Ammon's horn (tissue), 1 donor: ENCODE measurements at regions not wholly inside any gene's neighbourhood (a gene's known extent, or its start where the extent isn't known, plus 50 kb on each side); places are given as distances from the start of the nearest gene placed in this dataset.

Source experiments
- DNase-seq: peaks from one replicate; pipeline ENCODE4 v3.0.0-alpha.2; 2016; ENCODE audit warnings: low spot score

DNA sequence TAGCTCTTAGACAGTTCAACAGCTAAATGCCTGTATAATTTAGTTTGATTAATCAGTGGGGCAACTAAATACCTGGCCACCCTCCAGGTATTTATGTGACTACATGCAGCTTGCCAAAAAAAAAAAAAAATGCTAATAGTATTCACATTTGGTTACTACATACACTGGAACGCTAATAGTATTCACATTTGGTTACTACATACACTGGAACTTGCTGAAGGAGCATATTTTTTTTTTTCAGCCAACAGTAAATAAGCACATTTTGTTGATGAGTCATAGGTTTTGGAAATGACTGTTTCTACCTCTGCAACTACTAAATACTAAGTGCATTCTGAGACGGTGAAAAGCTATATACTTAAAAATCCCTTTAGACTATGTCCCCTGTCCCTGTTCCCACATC lies 1172.3 kb downstream of the LRFN5 start:
- DNase-seq = no peak

DNA sequence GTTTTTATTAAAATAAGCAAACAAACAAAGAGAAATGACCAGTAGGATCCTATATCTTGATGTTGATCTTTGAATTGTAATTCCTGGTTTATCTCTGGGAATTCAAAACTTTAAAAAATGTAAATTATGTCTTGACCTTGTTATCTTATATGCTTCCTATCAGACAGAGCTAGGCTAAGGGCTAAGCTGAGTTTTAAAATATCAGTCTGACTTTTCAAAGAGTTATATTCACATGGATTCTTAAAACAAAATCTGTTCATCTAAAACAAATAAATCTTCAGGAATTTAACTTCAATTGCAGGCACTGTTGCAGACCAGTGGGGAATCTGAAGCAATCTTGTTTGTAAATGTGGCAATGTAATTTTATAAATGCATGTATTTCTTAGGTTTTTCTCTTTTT lies 1144.1 kb downstream of the LRFN5 start:
- DNase-seq = no peak

DNA sequence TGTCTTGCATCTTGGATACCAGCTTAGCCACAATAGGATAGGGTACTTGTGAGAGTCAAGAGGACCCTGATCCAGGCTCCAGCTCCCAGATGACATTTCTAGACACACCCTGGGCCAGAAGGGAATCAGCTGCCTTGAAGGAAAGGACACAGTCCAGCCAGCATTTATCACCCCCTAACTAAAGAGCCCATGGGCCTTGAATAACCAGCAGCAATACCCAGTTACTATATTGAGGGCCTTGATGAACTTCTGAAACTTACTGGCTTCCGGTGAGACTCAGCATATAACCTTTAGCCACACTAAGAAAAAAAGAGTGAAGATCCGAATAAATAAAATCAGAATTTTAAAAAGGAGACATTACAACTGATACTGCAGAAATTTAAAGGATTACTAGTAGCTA lies 1135.4 kb downstream of the LRFN5 start:
- no peak for DNase-seq

DNA sequence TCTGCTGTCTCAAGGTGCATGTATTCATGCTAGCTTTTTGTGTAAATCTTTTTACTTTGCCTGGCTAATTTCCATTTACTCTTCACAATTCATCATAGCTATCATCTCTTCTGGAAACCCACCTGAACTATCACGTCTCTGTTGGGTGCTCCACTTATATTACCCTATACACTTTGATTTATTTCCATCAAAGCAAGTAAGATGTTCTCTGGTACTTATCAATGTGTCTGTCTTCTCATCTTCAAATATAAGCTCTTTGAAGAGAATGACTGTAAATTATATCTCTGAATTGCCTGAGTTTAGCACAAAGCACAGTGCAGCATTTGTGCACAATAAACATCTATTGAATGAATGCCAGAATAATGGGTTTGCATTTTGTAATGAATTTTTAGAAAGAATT lies 1129.7 kb downstream of the LRFN5 start:
- no peak for DNase-seq

DNA sequence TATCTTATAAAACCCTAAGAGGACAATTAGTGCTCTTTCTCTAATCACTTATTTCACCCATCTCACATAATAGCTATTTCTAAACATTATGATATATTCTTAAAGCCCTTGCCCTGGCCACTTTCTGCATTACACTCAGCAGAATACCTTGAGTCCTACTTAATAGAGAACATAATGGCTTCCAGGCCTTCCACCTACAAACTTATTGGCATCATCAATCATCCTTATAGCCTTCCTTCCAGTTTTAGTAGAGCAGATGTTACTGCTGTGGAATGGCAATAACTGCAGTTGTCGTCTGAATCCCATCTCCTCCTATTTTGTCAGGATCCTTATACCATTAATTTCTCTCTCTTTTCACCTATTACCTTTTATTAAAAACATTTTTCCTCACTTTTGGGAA lies 1127.4 kb downstream of the LRFN5 start:
- no peak for DNase-seq

DNA sequence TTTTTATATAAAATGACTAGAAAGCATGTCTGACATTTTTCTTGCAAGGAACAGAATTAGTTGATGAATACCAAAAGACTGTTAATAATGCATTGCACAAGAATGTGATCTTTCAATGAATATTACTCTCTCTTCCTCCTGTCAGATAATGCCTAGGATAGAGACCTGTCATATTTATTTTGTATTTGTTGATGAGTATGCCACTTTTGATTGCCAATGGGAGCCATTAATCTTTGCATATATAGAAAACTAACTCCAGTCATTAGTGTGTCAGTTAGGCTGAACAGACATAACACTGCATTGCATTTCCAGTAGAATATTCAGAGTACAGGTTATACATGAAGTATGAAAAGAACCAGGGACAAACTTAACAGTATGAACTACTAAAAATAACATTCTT lies 1125.3 kb downstream of the LRFN5 start:
- no peak for DNase-seq

DNA sequence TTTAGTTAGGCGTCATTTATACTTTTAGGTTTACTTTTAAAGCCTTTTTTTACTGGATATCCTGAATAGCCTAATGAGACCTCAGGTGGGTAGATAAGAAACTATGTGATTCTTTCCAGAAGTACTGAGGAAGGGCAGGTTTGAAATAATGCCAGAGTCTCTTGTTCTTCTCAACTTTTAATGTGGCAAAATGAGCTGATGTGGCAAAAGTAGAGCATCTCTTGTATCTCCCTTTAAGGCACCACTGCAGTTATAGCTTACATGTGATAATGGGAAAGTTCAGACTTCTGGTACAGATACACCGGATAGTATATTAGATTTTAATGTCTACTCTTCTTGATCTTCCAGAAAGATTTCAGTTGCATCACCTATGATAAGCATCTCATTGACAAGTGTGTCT lies 1124.8 kb downstream of the LRFN5 start:
- no peak for DNase-seq

DNA sequence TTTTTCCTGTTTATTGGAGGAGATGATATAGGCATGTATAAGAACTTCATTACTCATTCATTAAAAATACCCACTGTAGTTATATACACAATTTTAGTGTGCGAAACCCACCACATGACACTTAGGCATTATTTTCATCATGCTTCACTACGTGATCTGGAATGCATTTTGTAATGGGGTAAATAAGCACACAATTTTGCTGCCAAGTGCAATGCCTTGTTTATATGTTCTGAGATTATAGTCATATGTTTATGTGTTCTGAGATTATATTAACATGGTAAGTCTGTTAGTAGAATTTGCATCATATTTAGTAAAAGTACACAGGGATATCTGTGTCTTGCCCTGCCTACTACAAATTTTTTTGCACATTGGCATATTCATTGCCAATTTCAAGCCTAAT lies 1123.0 kb downstream of the LRFN5 start:
- DNase-seq = no peak

DNA sequence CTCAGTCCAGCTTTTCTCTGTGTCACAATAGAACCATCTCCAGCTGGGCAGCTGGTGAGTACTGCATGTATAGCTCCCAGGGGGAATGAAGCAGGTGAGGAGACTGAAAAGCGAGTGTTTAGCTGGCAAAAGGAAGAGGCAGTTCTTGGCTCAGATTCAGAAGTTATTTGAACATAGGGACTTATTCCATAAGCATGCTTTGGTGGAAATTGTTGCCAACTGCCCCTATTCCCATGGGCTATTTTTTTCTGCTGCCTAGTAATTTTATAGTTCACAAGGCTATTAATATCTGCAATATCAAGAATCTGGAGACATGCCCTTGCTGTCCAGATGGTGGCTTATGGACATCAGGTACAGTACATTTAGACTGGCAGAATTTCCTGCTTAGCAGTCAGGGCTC lies 1112.7 kb downstream of the LRFN5 start:
- no peak for DNase-seq

DNA sequence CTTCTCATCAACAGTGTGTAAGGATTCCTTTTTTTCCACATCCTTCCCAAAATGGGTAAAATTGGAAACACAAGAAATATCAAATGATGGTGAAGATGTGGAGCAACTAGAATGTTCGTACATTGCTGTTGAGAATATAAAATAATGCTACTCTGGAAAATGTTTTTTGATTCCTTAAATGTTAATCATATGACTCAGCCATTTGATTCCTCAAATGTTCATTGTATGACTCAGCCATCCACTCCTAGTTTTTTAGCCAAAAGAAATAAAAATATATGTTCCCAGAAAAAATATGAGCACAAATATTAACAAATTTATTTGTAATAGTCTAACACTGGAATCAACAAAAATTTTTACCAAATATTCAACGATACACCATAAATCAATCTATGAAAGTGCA lies 1108.6 kb downstream of the LRFN5 start:
- DNase-seq = no peak

DNA sequence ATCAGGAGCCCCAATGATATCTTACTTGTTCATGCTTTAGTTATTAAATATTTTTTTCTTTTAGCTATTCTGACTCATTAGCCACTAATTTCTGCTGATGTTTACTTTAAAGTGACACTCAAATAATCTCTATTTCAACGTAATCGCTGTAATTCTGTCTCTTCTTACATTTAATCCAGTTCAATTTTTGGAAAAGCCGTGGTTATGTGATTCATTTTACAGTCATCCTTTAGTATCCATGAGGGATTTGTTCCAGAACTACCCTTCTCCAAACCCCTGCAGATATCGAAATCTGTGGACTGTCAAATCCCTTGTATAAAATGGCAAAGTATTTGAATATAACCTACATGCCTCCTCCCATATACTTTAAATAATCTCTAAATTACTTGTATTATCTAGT lies 1103.4 kb downstream of the LRFN5 start:
- DNase-seq = no peak

DNA sequence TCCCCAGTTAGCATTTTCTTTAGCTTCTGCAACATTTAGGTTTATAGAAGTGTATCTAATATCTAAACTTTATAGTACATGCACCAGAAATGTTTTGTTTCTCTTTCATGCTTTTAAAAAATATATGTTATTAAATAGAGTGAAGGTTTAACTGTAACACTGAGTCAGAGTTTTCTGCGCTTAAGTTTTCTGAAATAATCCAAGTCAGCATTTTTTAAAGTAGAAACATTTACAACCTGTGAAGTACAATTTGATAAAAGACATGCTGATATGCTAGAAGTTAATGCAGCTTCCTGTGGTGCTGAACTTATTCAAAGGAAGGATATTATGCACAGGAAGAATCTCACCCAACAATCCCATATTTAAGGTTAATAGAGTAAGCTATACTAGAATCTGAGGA lies 1096.8 kb downstream of the LRFN5 start:
- no peak for DNase-seq

DNA sequence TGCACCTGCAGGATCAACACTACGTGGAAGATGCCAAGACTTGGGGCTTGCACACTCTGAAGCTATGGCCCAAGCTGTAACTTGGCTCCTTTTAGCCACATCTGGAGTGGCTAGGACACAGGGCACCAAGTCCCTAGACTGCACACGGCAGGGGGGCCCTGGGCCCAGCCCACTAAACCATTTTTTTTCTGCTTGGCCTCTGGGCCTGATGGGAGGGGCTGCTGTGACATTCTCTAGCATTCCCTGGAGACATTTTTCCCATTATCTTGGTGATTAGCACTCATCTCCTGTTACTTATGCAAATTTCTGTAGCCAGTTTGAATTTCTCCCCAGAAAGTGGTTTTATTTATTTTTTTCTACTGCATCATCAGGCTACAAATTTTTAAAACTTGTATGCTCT lies 1080.7 kb downstream of the LRFN5 start:
- no peak for DNase-seq

DNA sequence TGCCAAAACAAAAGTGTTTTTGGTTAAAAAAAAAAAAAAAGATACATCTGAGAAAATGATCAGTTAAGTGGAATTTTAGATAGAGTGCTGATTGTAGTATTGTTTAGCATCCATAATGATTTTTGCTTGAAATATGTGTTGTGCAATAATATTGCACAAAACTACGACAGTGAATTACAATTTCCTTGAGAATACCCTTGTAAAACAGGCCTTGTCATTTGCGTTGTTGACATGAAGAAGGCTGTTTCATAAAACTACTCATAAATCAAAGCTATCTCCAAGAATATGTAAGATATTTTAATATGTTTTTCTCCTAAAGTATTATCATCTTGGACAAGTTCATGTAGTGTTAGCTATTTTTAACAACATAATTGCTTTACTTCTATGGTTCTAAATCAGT lies 1077.0 kb downstream of the LRFN5 start:
- no peak for DNase-seq

DNA sequence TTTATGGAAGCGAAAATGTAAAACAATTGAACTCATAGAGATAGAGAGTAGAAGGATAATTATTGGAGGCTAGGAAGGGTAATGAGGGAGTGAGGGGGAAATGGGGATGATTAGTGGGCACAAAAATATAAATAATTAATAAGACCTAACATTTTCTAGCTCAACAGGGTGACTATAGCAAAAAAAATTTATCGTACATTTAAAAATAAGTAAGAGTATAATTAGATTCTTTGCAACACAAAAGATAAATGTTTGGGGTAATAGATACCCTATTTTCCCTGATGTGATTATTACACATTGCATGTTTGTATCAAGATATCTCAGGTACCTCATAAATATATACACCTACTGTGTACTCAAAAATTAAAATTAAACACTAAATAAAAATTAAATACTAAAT lies 1070.0 kb downstream of the LRFN5 start:
- no peak for DNase-seq

DNA sequence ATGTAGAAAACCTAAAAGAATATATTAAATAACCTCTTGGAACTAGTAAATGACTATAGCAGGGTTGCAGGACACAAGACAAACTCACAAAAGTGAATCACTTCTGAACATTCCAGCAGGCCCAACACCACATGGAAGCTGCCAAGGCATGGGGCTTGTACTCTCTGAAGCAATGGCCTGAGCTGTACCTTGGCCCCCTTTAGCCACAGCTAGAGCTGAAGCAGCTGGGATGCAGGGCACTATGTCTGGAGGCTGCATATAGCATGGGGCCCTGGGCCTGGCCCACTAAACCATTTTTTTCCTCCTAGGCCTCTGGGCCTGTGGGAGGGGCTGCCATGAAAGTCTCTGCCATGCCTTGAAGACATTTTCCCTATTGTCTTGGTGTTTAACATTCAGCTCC lies 1067.3 kb downstream of the LRFN5 start:
- DNase-seq = no peak

DNA sequence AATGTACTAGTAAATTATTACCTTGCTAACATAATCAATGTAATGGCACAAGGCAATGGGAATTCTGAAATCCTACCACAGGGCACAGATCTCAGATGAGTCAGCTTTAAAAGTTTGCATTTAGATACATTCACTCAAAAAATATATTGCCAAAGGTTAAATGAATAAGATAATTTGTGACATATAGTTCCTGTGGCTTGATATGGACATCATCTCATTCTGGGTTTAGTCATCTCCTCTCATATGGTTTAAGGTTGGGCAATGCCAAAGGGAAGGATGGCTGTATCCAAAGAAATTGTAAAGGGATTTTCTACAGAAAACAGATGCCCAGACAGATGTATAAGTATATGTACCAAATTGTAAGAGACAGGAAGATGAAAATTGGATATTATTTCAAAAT lies 1065.0 kb downstream of the LRFN5 start:
- DNase-seq = no peak

DNA sequence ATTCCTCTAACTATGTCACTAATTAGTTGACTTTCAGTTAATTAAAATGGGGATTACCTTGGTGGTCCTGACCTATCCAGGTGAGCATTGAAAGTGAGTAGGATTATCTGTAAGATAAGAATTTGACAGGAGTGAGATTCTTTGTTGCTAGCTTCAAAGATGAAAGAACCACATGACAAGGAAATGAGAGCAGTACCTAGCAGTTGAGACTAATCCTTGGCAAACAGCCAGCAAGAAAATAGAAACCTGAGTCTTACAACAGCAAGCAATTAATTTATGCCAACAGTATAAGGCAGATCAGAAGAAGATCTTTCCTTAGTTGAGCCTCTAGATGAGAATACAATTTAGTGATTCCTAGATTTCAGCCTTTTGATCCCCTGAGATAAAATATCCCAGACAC lies 1058.4 kb downstream of the LRFN5 start:
- DNase-seq = no peak

DNA sequence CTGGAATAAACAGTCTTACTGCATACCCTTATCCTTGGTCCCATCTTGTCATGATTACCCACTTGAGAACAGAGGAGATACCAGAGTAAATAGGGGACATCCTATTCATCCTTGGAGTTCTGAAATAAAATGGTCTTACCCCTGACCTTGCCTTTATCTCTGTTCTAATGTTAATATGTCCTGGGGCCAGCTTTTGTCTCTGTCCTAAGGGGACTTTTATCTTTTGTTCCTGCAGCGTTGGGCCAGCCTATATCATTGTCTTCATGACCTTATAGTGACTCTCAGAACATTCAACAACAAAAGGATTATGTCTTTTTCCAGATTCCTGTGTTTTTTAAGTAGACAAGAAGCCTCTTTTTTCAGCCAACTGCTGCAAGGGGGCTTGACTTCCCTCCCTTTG lies 1057.5 kb downstream of the LRFN5 start:
- no peak for DNase-seq

DNA sequence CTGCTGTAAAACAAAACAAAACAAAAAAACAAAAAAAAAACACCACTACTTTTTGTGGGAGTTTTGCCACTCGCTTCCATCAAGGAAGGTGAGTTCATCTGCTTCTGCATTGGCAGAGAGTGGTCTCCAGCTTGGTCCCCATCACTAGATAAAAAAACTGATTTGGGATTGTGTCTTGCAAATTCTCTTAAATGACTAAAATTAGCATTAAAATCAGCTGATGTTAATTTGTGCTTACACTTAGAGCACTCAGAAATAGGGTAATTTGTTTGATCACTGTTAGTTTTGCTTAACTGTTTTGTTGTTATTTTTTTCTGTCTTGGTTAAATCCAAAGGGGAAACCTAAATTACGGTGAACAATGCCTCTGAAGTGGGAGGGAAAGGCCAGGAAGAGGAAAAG lies 1048.0 kb downstream of the LRFN5 start:
- no peak for DNase-seq

DNA sequence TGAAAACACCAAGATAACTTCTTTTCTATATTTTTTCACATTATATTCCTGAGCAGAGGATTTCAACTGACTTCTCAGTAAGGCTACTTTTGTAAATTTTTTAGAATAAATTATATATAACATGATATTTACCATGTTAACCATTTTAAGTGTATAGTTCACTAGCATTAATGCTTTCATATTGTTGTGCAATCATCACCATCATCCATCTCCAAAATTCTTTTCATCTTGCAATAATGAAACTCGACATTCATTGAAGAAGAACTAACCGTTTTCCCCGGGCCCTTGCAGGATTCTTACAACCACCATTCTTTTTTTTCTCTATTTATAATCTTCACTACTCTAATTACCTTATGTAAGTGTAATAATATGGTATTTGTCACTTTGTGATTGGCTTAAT lies 1036.1 kb downstream of the LRFN5 start:
- no peak for DNase-seq

DNA sequence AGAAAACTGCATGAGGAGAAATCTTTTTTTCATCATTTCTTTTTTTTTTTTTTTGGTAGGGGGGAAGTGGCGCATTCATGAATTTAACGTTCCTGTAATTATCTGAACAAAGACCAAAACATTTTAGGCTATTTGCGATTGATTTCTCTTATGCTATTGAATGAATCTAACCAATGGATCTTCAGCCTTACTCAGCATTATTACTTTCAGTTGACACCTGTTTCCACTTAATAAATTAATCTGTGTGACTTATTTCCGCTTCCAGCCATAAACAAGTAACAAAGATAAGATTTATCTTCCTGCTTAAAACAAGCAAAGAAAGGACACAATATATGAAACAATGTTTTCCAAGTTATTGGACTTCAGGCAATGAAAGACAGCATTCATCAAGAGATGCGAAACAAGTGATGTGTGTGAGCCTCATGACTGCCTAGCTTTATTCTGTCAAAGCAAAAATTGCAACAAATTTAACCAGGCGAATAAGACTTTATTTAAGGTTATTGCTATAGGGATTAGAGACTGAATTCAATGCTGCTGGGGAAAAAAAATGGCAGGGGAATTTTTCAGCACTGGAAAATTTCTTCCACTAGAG lies 1026.9 kb downstream of the LRFN5 start:
- no peak for DNase-seq

DNA sequence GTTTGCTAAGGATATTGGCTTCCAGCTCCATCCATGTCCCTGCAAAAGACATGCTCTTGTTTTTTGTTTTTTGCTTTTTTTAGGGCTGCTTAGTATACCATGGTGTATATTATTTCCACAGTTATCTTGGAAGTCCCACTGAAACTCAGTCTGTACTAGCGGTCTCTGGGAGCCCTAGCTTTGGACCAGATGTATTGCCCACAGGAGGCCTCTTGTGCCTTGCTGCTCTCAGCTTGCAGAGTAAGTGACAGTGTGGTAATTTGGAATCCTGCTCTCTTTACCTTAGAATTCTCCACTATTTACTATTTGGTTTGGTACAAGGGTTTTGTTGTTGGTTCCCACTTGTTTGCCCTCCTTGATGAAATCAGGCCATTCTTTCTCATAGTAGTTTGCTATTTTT lies 1022.9 kb downstream of the LRFN5 start:
- DNase-seq = no peak

DNA sequence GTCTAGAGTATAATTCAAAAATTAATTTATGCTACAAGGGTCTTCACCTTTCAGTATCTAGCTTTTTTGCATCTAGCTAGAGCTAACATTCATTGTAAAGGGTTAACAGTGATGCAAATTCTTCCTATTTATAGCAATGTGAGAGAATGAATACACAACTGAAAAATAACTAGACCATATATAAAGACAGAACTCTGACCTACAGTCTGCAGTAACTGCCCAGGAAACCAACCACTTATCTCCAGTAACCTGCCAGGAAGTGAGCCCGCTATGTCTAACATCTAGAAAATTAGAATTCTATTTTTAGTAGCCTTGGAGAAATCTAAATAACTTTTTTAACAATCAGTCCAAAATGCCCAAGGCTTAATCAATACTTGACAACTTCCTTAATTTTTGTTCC lies 1021.9 kb downstream of the LRFN5 start:
- DNase-seq = no peak

DNA sequence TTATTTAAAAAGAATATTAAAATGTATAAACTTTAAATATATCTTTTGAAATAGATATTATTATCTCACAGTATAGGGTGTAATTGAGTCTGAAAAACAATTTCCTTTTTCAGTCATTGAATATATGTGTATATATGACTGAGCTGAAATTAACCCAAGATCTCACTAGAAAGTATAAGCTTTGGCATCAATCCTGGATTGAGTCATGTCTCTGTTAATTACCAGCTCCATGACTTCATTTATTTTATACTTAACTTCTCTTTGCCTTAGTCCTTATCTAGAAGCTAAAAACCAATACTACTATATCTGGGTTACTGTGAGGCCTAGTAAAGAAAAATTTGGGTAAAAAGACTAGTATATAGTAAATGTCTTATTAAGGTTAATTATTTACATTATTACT lies 1020.3 kb downstream of the LRFN5 start:
- DNase-seq = no peak
